22Rv1 (cell line): ENCODE measurements at regions not wholly inside any gene's neighbourhood (a gene's known extent, or its start where the extent isn't known, plus 50 kb on each side); places are given as distances from the start of the nearest gene placed in this dataset.

ENCODE experiments used
- H3K27ac ChIP-seq: fragments of 450-650 bp; 2 replicates; pipeline ENCODE4 v1.5.1; 2017
- ZFX ChIP-seq: fragments of 450-650 bp; IDR thresholded peaks from 2 replicates; pipeline ENCODE4 v1.6.1; 2017; ENCODE audit warnings: antibody characterized with exemption, borderline replicate concordance
- TF ChIP-seq, protein P1 (sequence below): fragments of 450-650 bp; IDR thresholded peaks from 2 replicates; pipeline ENCODE4 v1.5.1; 2017; ENCODE audit warnings: mild to moderate bottlenecking

DNA sequence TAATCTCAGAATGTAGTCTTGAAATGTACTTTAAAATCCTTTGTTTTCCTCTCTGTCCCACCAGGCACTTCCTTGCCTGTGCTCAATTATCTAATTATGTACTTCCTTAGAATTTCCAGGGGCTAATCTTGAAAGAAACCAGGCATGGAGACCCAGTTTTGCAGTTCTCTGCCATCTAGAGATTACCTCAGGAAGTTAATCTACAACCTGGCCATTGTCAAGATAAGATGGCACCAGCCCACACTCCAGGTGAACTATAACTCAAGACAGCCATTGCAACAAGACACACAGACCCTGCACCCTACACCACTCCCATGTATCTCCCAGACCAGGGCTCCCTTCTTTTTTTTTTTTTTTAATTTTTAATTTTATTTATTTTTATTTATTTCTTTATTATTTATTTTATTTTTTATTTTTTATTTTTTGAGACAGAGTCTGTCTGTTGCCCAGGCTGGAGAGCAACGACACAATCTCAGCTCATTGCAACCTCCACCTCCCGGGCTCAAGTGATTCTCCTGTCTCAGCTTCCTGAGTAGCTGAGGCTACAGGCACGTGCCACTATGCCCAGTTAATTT, 85.9 kb upstream of the TRIM24 start:
- H3K27ac ChIP-seq, result no peak overlapping the region
- TF ChIP-seq ZFX, result no peak
- TF ChIP-seq, protein P1, sequence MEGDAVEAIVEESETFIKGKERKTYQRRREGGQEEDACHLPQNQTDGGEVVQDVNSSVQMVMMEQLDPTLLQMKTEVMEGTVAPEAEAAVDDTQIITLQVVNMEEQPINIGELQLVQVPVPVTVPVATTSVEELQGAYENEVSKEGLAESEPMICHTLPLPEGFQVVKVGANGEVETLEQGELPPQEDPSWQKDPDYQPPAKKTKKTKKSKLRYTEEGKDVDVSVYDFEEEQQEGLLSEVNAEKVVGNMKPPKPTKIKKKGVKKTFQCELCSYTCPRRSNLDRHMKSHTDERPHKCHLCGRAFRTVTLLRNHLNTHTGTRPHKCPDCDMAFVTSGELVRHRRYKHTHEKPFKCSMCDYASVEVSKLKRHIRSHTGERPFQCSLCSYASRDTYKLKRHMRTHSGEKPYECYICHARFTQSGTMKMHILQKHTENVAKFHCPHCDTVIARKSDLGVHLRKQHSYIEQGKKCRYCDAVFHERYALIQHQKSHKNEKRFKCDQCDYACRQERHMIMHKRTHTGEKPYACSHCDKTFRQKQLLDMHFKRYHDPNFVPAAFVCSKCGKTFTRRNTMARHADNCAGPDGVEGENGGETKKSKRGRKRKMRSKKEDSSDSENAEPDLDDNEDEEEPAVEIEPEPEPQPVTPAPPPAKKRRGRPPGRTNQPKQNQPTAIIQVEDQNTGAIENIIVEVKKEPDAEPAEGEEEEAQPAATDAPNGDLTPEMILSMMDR, result no peak

DNA sequence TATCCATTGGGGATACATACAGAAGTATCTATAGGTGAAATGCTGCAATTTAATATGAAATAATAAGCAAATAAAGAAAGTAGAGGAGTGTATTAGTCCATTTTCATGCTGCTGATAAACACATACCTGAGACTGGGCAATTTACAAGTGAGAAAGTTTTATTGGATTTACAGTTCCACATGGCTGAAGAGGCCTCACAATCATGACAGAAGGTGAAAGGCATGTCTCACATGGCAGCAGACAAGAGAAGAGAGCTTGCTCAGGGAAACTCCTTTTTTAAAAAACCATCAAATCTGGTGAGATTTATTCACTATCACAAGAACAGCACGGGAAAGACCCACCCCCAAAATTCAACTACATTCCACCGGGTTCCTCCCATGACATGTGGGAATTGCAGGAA, 82.8 kb upstream of the TRIM24 start:
- H3K27ac ChIP-seq, result no peak overlapping the region
- TF ChIP-seq, protein P1, result no peak
- TF ChIP-seq ZFX, result no peak

DNA sequence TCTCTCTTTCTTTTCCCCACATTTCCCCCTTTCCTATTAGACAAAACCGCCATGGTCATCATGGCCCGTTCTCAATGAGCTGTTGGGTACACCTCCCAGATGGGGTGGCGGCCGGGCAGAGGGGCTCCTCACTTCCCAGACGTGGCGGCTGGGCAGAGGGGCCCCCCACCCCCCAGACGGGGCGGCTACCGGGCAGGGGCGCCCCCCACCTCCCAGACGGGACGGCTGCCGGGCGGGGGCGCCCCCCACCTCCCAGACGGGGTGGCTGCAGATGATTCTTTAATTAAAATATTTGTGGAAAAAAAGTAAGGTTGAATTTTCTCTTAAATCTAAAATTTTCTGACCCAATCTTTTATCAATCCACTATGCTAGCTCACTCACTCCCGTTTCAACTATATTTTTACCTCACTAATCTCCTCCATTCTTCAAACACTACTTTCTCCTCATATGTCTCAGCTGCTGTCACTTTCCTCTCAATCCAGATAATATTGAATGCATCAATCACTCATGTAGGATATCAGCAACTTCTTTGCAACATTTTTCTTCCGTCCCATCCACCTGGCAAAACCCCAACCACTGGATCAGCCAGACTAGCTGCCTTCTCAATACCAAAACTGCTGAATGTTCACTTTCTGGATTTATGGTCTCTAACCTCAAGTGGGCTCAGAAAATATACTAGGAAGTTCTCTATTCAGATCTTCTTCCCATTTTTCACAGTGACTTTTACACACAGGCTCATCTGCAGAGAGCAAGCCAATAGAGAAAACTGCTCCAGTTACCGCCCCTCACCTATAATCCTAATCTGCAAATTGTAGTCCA, 81.1 kb upstream of the TRIM24 start:
- TF ChIP-seq, protein P1, result no peak
- no peak for TF ChIP-seq ZFX
- H3K27ac ChIP-seq, result no peak overlapping the region

DNA sequence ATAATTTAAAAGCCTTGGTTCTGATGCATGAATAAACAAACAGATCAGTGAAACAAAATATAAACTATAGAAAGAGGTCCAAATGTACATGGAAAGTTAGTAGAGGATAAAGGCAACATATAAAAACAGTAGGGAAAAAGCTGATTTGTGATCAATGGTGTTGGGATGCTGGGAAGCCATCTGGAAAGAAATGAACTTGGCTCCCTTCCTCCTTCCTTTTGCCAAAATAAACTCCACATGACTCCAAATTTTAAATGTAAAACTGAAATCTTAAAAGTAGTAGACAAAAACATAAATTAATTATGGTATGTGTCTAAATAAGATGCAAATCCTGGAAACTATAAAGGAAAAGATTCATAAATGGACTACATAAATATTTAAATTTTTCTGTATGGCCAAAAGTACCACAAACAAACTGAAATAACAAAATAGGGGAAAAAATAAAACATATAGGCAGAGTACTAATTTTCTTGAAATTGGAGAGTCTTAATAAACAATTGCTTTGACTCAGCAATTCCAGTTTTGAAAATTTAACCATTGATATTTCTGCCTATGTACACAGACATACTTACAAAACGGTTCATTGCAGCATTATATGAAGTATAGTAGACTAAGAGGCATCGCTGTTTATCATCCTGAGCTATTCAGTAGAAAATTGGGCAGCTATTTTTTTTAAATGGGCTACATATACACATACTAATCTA, 77.0 kb upstream of the TRIM24 start:
- TF ChIP-seq, protein P1, result no peak
- TF ChIP-seq ZFX, result no peak

DNA sequence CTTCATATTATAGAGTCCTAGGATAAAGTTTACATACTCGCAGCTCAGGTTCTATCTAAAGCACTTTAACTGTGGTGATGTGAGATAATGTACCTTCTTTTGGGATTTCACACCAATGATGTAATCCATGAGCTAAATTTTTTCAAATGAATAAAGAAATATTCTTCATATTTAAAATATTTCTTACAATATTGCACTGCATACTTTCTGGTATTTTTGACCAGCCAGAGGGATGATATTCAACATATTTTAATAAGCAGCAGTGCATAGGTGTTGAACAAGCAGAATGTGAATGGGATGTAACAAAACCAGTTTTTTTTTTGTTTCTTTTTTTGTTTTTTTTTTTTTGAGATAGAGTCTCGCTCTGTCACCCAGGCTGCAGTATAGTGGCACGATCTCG, 73.2 kb upstream of the TRIM24 start:
- no peak for TF ChIP-seq ZFX
- TF ChIP-seq, protein P1, result no peak
- no peak overlapping the region for H3K27ac ChIP-seq

More for the DNA sequence above, 77.0 kb upstream of the TRIM24 start:
- H3K27ac ChIP-seq, result no peak overlapping the region

DNA sequence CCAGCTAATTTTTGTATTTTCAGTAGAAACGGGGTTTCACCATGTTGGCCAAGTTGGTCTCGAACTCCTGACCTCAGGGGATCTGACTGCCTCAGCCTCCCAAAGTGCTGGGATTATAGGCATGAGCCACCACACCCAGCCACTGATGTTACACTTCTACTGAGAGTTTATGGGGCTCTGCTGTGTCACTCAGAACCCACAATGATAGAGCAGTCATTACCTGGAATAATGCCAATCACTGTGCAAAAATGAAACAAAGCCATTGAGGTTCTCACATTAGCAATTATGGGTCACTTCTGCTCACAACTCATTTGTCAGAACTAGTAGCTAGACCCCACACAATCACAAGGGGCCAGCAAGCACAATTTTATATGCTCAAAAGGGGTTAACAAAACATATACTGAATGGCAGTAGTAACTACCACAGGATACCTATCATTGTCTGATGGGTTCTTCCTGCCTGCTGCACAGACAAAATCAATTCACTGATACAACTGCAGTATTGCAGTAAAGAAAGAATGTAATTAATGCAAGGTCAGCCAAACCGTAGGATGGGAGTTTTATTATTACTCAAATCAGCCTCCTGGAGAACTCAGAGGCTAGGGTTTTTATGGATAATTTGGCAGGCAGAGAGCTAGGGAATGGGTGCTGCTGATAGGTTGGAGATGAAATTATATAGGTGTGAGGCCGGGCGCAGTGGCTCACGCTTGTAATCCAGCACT, 72.1 kb upstream of the TRIM24 start:
- no peak for TF ChIP-seq ZFX
- TF ChIP-seq, protein P1, result no peak
- H3K27ac ChIP-seq, result no peak overlapping the region
